Spleen (tissue), 11 donors: ENCODE measurements at regions not wholly inside any gene's neighbourhood (a gene's known extent, or its start where the extent isn't known, plus 50 kb on each side); places are given as distances from the start of the nearest gene placed in this dataset.

Source experiments
- DNase-seq: peaks from one replicate; pipeline ENCODE4 v3.0.0-alpha.2; 2020
- H3K27ac ChIP-seq, 8 donors: fragments of 200-600 bp; sonication (generic) in 7 of 8; 1 replicate in 4 of 8; 2 replicates in 4 of 8; pipeline versions ENCODE4 v1.5.0 to v1.8.0; 2016 to 2021; ENCODE audit warnings: inconsistent platforms in 4 of 8, mild to moderate bottlenecking in 4 of 8, moderate library complexity in 1 of 8
- H3K27me3 ChIP-seq, 7 donors: fragments of 200-600 bp; sonication (generic) in 6 of 7; replicated peaks in 1 of 7; 1 replicate in 4 of 7; 2 replicates in 3 of 7; pipeline versions ENCODE4 v1.5.0 to v1.8.0; 2016 to 2021; ENCODE audit warnings: inconsistent platforms in 3 of 7, mild to moderate bottlenecking in 1 of 7
- H3K36me3 ChIP-seq, 6 donors: fragments of 200-600 bp; sonication (generic) in 5 of 6; 1 replicate in 4 of 6; 2 replicates in 2 of 6; pipeline versions ENCODE4 v1.5.0 to v1.8.0; 2016 to 2021; ENCODE audit warnings: inconsistent platforms in 2 of 6
- H3K4me1 ChIP-seq, 6 donors: fragments of 200-600 bp; sonication (generic) in 5 of 6; 1 replicate in 3 of 6; 2 replicates in 3 of 6; pipeline versions ENCODE4 v1.5.0 to v1.8.0; 2016 to 2021; ENCODE audit warnings: inconsistent platforms in 3 of 6
- H3K4me3 ChIP-seq, 8 donors: fragments of 200-600 bp; sonication (generic) in 7 of 8; 1 replicate in 4 of 8; 2 replicates in 4 of 8; pipeline versions ENCODE4 v1.5.0 to v1.8.0; 2016 to 2021; ENCODE audit warnings: inconsistent platforms in 4 of 8, mild to moderate bottlenecking in 4 of 8, moderate library complexity in 2 of 8
- H3K9me3 ChIP-seq, 8 donors: fragments of 200-600 bp; sonication (generic) in 7 of 8; 1 replicate in 4 of 8; 2 replicates in 4 of 8; pipeline versions ENCODE4 v1.5.0 to v1.8.0; 2016 to 2021; ENCODE audit warnings: inconsistent platforms in 4 of 8
- CTCF ChIP-seq, 11 experiments: fragments of 200-600 bp in 7 of 11; fragments of 450-650 bp in 4 of 11; sonication (generic) in 4 of 11; IDR thresholded peaks in 8 of 11; conservative IDR thresholded peaks in 3 of 11; 1 replicate in 7 of 11; 2 replicates in 4 of 11; pipeline versions ENCODE4 v1.4.0 to v1.8.0; 2016 to 2021; ENCODE audit warnings: antibody characterized with exemption in 11 of 11, inconsistent platforms in 4 of 11, mild to moderate bottlenecking in 1 of 11
- POLR2A ChIP-seq, 3 donors: fragments of 450-650 bp; IDR thresholded peaks; one replicate each; pipeline ENCODE4 v1.5.1; 2017; ENCODE audit warnings: antibody characterized with exemption in 3 of 3, mild to moderate bottlenecking in 1 of 3
- POLR2AphosphoS5 ChIP-seq, 3 donors: sonication (generic); formaldehyde crosslinking; IDR thresholded peaks; one replicate each; pipeline ENCODE4 v1.5.1; 2017; ENCODE audit warnings: antibody characterized with exemption in 3 of 3
- WGBS, 5 donors: extraction: QIAGEN DNeasy Blood & Tissue Kit in 3 of 5; methylation state at CpG; one replicate each; pipeline versions ENCODE4 v1.1.5 to v1.1.7; 2013 to 2018; 5-methylcytosine and 5-hydroxymethylcytosine counted together
- intact Hi-C: fragments of 100-400 bp; cut with DNase I; formaldehyde crosslinking; loops from one replicate; pipeline ENCODE4 v1.15.0; 2023; ENCODE audit warnings: low total_unique reads
- donor health status: healthy with polysubstance abuse.
- donor health status: DM: no; HTN: no; CAD: no; lungs with moderate emphysema.
- donor health status: DM: no; HTN: no; CAD: no.
- donor health status: Bipolar disorder and iron deficiency.
- donor health status: healthy.
- donor health status: DM: no; HTN: no; CAD: no.
- donor health status: DM: yes; HTN: yes; CAD: no.

- DNase-seq = no peak
- Histone ChIP-seq H3K9me3 (no peaks in the 10 kb centered on the region), H3K4me1 (no peaks in the 10 kb centered on the region), H3K36me3 (no peaks in the 10 kb centered on the region), H3K27ac (no peak overlapping the region), H3K4me3 (no peak overlapping the region), H3K27me3 (no peaks in the 10 kb centered on the region)
- TF ChIP-seq POLR2AphosphoS5 (IDR thresholded peaks at IDR 0.05) (no peak), POLR2A (IDR thresholded peaks at IDR 0.05) (no peak), CTCF (IDR thresholded peaks at IDR 0.05 in 8 of 11, conservative IDR thresholded peaks at IDR 0.05 in 3 of 11) (no peak)
- intact Hi-C loops = no loop called here
Observed at GRCh38 chr5:152622628-152623027, 217.5 kb upstream of the NMUR2 start.

GRCh38 chr5:152623951-152624350 lies 218.9 kb upstream of the NMUR2 start:
- Histone ChIP-seq H3K4me3 (no peak overlapping the region), H3K4me1 (no peaks in the 10 kb centered on the region), H3K36me3 (no peaks in the 10 kb centered on the region), H3K9me3 (no peaks in the 10 kb centered on the region), H3K27ac (no peak overlapping the region), H3K27me3 (no peaks in the 10 kb centered on the region)
- DNase-seq = no peak
- intact Hi-C loops = no loop called here
- TF ChIP-seq POLR2A (IDR thresholded peaks at IDR 0.05) (no peak), CTCF (IDR thresholded peaks at IDR 0.05 in 8 of 11, conservative IDR thresholded peaks at IDR 0.05 in 3 of 11) (no peak), POLR2AphosphoS5 (IDR thresholded peaks at IDR 0.05) (no peak)
- 58 to 74% (median 72%) methylated on average over 1 of the region's 1 CpG for WGBS, 5 donors

GRCh38 chr5:152625696-152626095 lies 220.6 kb upstream of the NMUR2 start:
- H3K9me3 ChIP-seq = no peaks in the 10 kb centered on the region
- intact Hi-C loops = no loop called here
- no peak overlapping the region for H3K27ac ChIP-seq
- H3K4me3 ChIP-seq = no peak overlapping the region
- no peaks in the 10 kb centered on the region for H3K4me1 ChIP-seq
- H3K27me3 ChIP-seq = no peaks in the 10 kb centered on the region
- H3K36me3 ChIP-seq = no peaks in the 10 kb centered on the region
- TF ChIP-seq POLR2A (IDR thresholded peaks at IDR 0.05) = no peak
- no peak for TF ChIP-seq POLR2AphosphoS5 (IDR thresholded peaks at IDR 0.05)
- no peak for TF ChIP-seq CTCF (IDR thresholded peaks at IDR 0.05 in 8 of 11, conservative IDR thresholded peaks at IDR 0.05 in 3 of 11)
- 79 to 88% (median 84%) methylated on average over 3 of the region's 3 CpGs for WGBS, 5 donors
- no peak for DNase-seq

GRCh38 chr5:152631221-152631620 lies 226.1 kb upstream of the NMUR2 start:
- TF ChIP-seq POLR2AphosphoS5 (IDR thresholded peaks at IDR 0.05) = no peak
- no peak for TF ChIP-seq CTCF (IDR thresholded peaks at IDR 0.05 in 8 of 11, conservative IDR thresholded peaks at IDR 0.05 in 3 of 11)
- no peak for TF ChIP-seq POLR2A (IDR thresholded peaks at IDR 0.05)
- 73 to 91% (median 86%) methylated on average over 5 of the region's 5 CpGs for WGBS, 5 donors
- no peaks in the 10 kb centered on the region for H3K27me3 ChIP-seq
- intact Hi-C loops = no loop called here
- no peak for DNase-seq
- H3K9me3 ChIP-seq = no peaks in the 10 kb centered on the region
- peaks cover 0 to 20% (median 7%) of the 10 kb centered on the region in 6 donors for H3K4me1 ChIP-seq
- H3K4me3 ChIP-seq = no peak overlapping the region
- H3K36me3 ChIP-seq = no peaks in the 10 kb centered on the region
- H3K27ac ChIP-seq = no peak overlapping the region
